PFSK-1 (cell line): ENCODE measurements at regions not wholly inside any gene's neighbourhood (a gene's known extent, or its start where the extent isn't known, plus 50 kb on each side); places are given as distances from the start of the nearest gene placed in this dataset.

Experiments
- FOXP2 ChIP-seq: optimal IDR thresholded peaks from 2 replicates; pipeline ENCODE3; 2011; ENCODE audit warnings: borderline replicate concordance, control low read depth, inconsistent platforms; ENCODE audit not compliant: insufficient read depth; ENCODE audit errors: extremely low read length, extremely low read depth
- POLR2AphosphoS5 ChIP-seq: IDR thresholded peaks from 2 replicates; pipeline ENCODE4 v1.6.1; 2012; ENCODE audit warnings: low read depth, mild to moderate bottlenecking, control low read depth, low read length, moderate library complexity
- SIN3A ChIP-seq: IDR thresholded peaks from 2 replicates; pipeline ENCODE4 v1.6.1; 2012; ENCODE audit warnings: mild to moderate bottlenecking, low read length, moderate library complexity, borderline replicate concordance; ENCODE audit not compliant: insufficient read depth
- TAF1 ChIP-seq: IDR thresholded peaks from 2 replicates; pipeline ENCODE4 v1.6.1; 2012; ENCODE audit warnings: low read length, control low read depth, borderline replicate concordance; ENCODE audit not compliant: insufficient read depth
- TF ChIP-seq, protein P1 (sequence below), 2 experiments: IDR thresholded peaks; 2 replicates each; pipeline versions ENCODE4 v1.6.1 to v1.8.0; 2011 to 2012; ENCODE audit warnings: low read depth in 2 of 2, low read length in 2 of 2, control low read depth in 1 of 2, inconsistent platforms in 1 of 2, mild to moderate bottlenecking in 1 of 2, moderate library complexity in 1 of 2; ENCODE audit not compliant: insufficient read depth in 1 of 2

DNA sequence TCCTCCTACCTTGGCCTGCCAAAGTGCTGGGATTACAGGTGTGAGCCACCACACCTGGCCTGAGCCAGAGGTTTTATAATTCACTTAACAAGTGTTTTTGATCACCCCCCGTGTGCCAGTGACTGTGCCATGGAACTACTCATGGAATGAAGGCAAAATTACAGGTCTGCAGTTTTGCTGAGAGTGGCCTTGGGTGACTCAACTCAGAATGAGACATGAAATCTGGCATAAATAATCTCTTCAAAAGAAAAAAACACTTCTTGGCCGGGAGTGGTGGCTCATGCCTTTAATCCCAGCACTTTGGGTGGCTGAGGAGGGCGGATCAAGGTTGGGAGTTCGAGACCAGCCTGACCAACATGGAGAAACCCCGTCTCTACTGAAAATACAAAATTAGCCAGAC lies 166.9 kb upstream of the SALL4 start:
- TF ChIP-seq FOXP2: no peak
- no peak for TF ChIP-seq SIN3A

DNA sequence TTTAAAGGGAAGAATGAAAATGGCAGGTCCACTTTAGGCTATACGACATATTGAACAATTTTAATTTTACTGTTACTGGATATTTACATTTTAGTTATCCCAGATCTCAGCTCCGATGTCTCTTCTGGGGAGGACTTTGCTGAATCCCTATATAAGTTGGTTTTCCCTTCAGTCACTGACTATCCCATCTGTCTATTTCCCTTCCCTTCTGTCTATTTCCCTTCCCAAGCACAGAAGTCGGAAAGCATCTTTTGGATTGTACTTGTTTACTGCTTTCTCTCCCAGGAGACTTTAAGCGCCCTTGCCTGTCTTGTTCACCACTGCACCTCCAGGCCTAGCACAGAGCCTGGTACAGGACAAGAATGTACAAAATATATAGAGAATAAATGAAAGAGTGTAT lies 165.8 kb upstream of the SALL4 start:
- TF ChIP-seq, protein P1, sequence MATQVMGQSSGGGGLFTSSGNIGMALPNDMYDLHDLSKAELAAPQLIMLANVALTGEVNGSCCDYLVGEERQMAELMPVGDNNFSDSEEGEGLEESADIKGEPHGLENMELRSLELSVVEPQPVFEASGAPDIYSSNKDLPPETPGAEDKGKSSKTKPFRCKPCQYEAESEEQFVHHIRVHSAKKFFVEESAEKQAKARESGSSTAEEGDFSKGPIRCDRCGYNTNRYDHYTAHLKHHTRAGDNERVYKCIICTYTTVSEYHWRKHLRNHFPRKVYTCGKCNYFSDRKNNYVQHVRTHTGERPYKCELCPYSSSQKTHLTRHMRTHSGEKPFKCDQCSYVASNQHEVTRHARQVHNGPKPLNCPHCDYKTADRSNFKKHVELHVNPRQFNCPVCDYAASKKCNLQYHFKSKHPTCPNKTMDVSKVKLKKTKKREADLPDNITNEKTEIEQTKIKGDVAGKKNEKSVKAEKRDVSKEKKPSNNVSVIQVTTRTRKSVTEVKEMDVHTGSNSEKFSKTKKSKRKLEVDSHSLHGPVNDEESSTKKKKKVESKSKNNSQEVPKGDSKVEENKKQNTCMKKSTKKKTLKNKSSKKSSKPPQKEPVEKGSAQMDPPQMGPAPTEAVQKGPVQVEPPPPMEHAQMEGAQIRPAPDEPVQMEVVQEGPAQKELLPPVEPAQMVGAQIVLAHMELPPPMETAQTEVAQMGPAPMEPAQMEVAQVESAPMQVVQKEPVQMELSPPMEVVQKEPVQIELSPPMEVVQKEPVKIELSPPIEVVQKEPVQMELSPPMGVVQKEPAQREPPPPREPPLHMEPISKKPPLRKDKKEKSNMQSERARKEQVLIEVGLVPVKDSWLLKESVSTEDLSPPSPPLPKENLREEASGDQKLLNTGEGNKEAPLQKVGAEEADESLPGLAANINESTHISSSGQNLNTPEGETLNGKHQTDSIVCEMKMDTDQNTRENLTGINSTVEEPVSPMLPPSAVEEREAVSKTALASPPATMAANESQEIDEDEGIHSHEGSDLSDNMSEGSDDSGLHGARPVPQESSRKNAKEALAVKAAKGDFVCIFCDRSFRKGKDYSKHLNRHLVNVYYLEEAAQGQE (IDR thresholded peaks at IDR 0.05; ENCODE audit: insufficient read depth in 1 of 2, low read depth in 2 of 2, low read length in 2 of 2): no peak
- TF ChIP-seq FOXP2: no peak
- TF ChIP-seq SIN3A: no peak
- TF ChIP-seq POLR2AphosphoS5: no peak
- TF ChIP-seq TAF1: no peak

DNA sequence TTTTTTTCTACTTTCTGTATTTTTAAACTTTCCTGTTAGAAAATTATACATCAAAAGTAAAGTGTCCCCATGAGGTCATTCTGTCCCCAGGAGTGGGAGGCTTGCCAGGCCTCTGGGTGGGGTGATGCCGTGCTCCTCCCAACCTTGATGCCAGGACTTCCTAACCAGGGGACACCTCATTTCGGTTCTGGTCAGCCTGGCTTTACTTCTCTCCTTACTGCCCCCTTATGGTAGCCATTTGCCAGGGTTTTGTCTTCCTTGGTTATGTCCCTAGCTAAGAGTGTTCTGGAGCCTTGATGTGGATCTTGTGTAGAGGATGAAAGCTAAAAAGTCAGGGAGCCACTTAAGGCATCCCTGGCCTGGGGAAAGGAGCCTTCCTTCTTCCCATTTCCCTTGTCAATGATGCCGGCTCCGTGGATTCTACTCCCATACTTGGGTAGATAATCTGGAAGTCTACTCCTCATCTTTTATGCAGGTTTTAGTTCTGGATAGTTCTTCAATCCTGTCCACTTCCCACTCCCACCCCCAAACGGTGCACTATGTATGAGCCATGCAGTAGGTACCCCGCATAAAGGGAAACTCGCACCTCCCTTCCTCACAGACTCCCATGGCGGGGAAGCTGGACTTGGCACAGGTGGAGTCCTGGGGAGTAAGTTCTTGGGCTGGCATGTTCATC lies 164.1 kb upstream of the SALL4 start:
- TF ChIP-seq TAF1 (no peak), POLR2AphosphoS5 (no peak), FOXP2 (no peak), SIN3A (no peak)
- TF ChIP-seq, protein P1 (IDR thresholded peaks at IDR 0.05; ENCODE audit: insufficient read depth in 1 of 2, low read depth in 2 of 2, low read length in 2 of 2): no peak

DNA sequence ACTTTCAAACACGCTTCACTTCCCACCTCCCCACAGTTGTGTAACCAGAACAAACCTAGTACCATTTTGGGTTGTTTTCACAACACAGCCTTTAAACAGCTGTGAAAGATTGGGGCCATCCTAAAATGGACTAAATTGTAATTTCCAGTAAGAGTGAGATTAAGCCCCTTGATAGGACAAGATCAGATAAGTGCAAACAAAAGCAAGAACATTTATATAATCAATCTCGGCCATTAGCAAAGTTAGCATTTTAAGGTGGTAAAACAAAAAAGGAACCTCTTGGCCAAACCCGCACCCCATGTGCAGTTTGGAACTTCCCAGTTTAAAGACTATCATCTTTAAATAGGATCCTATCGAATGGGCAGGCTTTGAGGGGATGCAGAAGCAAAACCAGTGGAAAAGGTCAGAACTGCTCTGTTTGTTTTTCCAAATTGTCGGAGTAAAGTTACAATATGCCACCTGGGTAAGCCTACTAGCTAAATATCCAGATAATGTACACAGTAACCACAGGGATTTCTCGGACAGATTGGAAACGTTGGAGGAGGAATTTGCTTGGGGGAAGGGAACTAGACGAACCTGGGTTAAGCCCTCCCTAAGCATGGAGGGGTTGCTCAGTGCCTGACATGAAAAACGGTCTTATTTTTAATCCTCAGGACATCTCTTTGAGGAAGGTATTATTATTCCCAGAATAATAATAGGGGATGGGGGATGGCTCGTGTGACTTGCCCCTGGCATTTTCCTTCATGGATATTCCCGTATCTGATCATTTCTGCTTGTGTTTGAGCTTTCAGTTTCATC lies 159.8 kb upstream of the SALL4 start:
- TF ChIP-seq, protein P1 (IDR thresholded peaks at IDR 0.05; ENCODE audit: insufficient read depth in 1 of 2, low read depth in 2 of 2, low read length in 2 of 2): no peak
- TF ChIP-seq TAF1 (no peak), SIN3A (no peak), FOXP2 (no peak), POLR2AphosphoS5 (no peak)

DNA sequence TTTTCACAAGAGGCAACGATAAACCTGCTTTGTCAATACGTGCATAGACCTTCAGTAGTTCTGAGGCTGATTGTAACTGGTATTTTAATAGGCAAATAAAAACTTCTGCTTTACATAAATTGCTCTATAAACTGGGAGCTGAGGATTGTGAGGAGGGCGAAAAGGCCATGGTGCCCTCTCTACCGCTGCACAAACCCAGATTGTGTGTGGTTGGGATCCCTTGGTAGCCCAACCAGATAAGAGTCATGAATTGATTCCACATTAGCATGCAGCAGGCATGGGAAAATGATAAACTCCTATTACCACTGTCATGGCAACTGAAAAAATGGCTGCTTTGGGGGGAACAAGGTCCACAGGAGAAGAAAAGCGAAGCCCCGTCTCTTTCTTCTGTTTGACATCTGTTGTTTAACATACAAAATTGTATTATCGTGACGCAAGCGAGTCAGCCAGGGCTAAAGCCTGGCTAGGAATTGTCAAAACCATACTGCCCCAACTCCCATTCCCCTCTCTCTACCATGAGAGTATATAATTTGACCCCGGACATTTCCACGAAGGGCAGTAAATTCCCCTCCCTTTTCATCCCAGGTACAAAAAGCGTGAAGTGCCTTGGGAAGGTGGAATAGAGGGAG lies 157.8 kb upstream of the SALL4 start:
- TF ChIP-seq POLR2AphosphoS5 (no peak), TAF1 (no peak), FOXP2 (no peak), SIN3A (no peak)
- TF ChIP-seq, protein P1 (IDR thresholded peaks at IDR 0.05; ENCODE audit: insufficient read depth in 1 of 2, low read depth in 2 of 2, low read length in 2 of 2): no peak
